ENCODE measurements at regions not wholly inside any gene's neighbourhood (a gene's known extent, or its start where the extent isn't known, plus 50 kb on each side); places are given as distances from the start of the nearest gene placed in this dataset.
"Not testable (repeated sequence)": the region's sequence is repeated elsewhere in the genome, so short reads cannot be mapped to it uniquely, and the experiment has no call there.

GRCh38 chr10:78437407-78437768 lies 403.7 kb downstream of the RPS24 start:
- DNase-seq (ENCODE audit: low read depth in 3 of 3), result no peak

DNA sequence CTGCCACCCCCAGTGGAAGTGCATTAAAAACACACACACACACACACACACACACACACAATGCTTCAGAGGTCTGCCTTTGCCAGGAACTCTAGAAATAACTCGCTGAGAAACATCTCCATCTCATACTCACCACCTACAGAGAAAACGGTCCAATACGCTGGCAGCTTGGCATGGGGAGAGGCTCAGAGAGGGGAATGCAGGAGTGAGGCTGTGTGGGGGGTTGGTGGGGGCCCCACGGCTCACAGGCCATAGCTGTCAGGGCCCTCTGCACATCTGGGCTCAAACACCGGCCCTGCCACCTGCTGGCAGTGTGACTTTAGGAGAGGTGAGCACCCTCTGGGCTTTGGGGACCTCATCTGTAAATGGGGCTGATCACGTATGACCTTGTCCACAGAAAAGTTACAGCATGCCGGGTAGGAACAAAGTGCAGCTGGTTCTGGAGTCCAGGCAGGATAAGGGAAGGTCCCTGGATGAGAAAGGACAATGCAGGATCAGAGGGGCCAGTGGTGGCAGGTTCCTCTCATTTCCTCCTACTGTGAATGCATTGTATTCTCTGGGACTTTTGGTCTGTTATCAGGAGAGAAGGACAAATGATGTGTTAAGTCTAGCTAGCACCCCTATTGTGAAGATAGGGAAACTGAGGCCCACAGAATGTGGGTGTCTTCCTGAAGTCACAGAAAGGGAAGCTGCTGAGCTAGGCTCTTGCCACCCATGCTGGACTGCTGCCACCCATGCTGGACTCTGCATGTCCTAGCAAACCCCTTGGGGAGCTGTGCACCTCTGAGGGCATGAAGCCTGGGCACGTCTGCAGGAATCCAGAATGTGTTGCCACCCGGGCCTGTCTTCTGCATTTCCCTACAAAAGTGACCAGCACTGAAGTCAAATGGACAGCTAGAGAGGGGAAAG lies 404.6 kb downstream of the RPS24 start:
- no peak for DNase-seq (ENCODE audit: low read depth in 3 of 3)

- DNase-seq (ENCODE audit: low read depth in 3 of 3), result no peak
Observed at GRCh38 chr10:78438907-78439809, 405.5 kb downstream of the RPS24 start.

GRCh38 chr10:78441010-78441409 lies 407.3 kb downstream of the RPS24 start:
- DNase-seq (ENCODE audit: low read depth in 3 of 3), result no peak

DNA sequence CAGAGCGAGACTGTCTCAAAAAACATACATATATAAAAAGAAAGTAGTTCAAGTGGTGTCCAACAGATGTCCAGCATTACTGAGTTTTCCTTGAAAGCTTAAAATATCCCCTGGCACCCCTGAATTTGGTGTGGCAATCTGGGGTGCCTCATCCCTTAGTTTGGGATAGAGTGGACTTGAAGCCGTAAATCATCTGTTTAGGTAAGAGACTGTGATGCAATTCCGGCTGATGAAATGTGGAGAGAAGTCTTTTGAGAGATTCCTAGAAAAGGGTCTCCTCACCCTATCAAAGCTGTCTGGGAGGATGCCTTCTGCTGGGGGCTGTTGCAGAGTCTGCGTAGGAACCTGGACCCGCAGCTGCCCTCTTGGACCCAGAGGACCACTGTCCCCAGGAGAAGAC lies 408.0 kb downstream of the RPS24 start:
- no peak for DNase-seq (ENCODE audit: low read depth in 3 of 3)

DNA sequence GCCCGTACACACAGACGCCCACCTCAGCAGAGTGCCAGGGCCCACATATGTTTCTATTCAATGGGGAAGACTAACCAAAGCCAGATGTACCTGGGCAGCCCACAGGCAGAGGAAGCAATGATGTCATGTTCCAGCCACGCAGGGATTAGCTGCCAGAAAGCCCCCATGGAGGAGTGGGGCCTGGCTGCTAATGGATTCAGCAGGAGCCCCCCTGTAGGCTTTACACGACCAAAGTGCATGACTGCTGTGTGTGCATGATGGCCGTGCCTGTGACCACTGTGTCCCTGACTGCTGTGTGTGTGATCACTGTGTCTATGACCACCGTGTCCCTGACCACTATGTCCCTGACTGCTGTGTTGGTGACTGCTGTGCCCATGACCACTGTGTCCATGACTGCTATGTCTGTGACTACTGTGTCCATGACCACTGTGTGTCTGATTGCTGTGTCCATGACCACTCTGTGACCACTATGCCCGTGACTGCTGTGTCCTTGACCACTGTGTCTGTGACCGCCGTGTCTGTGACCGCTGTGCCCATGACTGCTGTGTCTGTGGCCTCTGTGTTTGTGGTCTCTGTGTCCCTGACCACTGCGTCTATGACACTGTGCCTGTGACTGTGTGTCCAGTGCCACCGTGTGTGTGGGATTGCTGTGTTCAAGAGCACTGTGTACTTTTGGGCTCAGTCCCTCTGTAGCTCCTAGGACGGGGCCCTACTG lies 409.3 kb downstream of the RPS24 start:
- no peak for DNase-seq (ENCODE audit: low read depth in 3 of 3)

GRCh38 chr10:78443900-78444571 lies 410.4 kb downstream of the RPS24 start:
- DNase-seq (ENCODE audit: low read depth in 3 of 3), result no peak

GRCh38 chr10:78444741-78445140 lies 411.1 kb downstream of the RPS24 start:
- not testable (repeated sequence) for DNase-seq (ENCODE audit: low read depth in 3 of 3)

DNA sequence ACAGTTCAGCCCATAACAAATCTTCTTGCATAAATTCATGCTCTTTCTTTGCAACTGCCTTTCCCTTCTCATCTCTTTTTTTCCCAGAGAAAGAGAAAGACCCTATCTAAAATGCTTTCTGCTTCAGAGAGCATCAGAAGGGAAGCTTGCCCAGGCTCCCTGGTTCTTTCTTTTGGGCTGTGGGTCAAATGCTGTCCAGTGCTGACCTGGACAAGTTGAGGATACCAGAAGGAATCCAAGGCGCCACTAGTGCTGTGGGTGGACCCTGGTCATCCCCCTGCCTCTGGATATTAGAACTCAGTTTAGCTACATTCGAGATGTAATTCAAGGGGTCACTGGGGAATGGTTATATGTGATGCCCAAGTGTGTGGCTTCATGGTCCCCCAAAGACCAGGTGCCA lies 411.6 kb downstream of the RPS24 start:
- DNase-seq (ENCODE audit: low read depth in 3 of 3), result no peak

DNA sequence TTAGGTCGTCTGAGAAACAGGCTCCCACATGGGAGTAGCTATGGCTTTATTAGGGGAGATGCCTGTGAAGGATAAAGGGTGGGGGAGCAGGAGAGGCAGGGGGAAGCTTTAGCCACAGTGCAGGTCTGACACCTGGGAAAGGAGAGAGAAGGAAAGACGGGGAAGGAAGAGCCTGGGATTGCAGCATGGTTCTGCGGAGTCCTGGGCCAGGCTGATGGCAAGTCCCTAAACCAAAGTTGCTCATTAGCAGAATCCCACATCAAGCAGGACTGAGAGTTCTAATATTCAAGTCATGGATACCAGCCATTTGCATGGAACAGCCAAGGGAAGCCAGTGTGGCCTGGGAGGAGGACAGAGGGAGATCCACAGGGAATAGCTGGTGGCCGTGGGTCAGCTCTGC lies 414.8 kb downstream of the RPS24 start:
- no peak for DNase-seq (ENCODE audit: low read depth in 3 of 3)

- no peak for DNase-seq (ENCODE audit: low read depth in 3 of 3)
Observed at GRCh38 chr10:78448994-78449418, 415.3 kb downstream of the RPS24 start.

GRCh38 chr10:78449554-78449953 lies 415.9 kb downstream of the RPS24 start:
- DNase-seq (ENCODE audit: low read depth in 3 of 3), result no peak

GRCh38 chr10:78450239-78450638 lies 416.6 kb downstream of the RPS24 start:
- no peak for DNase-seq (ENCODE audit: low read depth in 3 of 3)

- no peak for DNase-seq (ENCODE audit: low read depth in 3 of 3)
Observed at GRCh38 chr10:78450807-78451485, 417.3 kb downstream of the RPS24 start.

GRCh38 chr10:78451592-78451991 lies 417.9 kb downstream of the RPS24 start:
- DNase-seq (ENCODE audit: low read depth in 3 of 3), result no peak

DNA sequence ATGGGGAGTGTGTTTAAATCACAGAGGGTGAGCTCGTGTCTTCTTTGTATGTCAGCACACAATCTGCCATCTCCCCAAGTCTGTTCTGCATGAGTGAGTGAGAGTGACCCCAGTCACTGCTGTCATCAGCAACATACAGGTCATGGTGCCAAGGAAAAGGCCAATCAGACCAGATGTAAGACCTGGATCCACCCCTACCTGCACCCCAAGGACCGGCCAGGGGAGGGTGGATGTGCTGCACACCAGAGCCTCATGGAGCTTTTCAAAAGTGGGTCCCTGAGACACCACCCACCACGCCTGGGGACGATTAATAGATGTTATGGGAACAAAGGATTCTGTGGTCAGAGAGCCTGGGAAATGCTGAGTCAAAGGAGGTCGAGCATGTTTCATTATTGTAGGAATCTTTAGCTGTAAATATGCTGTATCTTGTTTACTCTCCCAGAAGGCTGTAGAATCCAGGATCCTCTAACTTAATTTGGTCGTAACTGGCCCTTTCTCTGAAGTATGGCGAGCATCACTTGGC lies 420.5 kb downstream of the RPS24 start:
- no peak for DNase-seq (ENCODE audit: low read depth in 3 of 3)

GRCh38 chr10:78455236-78455635 lies 421.6 kb downstream of the RPS24 start:
- no peak for DNase-seq (ENCODE audit: low read depth in 3 of 3)

DNA sequence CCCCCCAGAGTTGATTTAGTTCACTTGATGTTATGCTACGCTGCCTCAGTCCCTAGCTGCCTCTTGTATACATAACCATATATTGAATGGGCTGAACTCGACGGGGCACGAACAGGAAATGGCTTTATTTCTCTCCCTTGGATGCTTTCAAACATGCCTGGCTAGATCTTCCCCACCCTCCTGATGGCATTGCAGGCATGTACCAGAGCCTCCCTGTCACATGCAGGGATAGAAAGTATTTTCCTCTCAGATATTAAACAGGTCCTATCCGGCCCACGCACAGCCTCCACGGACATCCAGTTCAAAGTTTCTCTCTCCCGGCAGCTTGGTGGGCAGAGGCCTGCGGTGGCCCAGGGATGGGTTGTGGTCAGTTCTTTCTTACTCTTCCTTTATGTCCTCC lies 422.1 kb downstream of the RPS24 start:
- no peak for DNase-seq (ENCODE audit: low read depth in 3 of 3)

DNA sequence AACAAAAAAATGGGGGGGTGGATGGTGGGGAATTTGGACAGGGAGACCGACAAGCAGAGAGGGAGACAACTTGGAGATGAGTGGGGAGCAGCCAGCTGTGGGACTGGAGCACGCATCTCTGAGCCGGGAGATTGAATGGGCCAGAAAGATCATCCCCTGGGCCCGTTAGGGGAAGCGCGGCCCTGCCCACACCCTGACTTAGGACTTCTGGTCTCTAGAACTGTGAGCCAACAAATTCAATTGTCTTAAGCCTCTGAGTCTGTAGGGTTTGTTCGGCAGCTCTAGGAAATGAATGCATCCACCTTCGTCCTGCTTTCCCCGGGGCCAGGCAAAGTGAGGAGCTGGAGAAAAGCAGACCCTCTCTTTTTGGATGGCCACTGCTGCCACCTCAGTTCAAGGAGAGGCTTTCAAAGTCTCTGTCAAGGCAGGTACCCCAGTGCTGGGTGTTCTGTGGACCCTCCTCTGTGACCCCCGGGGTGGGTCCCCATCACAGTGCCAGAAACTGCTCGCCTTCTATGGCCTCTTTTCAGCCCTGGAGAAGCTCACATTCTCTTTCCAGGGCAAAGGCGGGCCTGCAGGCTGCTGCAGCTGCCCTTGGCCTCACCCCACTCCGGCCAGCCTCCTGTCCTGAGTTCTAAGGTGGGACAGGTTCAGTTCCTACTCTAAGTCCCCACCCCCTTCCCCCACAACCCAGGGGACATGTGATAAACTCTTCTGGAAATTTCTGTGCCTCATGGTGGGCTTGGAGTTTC lies 423.2 kb downstream of the RPS24 start:
- DNase-seq (ENCODE audit: low read depth in 3 of 3), result no peak
